ENCODE measurements at regions not wholly inside any gene's neighbourhood (a gene's known extent, or its start where the extent isn't known, plus 50 kb on each side); places are given as distances from the start of the nearest gene placed in this dataset.
"Not testable (repeated sequence)": the region's sequence is repeated elsewhere in the genome, so short reads cannot be mapped to it uniquely, and the experiment has no call there.

DNA sequence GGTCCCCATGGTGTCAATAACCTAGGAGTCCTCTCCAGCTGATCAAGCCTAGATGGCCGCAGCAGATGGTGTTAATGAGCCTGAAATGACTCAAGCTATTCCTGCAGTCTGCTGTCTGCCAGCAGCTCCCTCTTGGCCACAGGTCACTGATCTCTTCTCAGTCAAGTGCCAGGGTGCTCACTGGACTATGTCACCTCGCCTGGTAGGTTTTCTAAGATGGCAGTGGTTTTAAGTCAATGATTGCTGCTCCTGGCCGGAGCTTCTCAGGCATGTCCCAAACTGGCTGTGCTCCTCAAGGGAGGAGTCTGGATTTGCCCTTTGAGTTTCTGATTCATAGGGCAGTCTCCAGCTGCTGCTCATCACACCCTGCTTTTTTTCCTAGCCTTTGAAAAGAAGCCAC is 58.6 kb upstream of the SHISA6 start:
- DNase-seq (ENCODE audit: low spot score), result no peak
- TF ChIP-seq, protein P1, sequence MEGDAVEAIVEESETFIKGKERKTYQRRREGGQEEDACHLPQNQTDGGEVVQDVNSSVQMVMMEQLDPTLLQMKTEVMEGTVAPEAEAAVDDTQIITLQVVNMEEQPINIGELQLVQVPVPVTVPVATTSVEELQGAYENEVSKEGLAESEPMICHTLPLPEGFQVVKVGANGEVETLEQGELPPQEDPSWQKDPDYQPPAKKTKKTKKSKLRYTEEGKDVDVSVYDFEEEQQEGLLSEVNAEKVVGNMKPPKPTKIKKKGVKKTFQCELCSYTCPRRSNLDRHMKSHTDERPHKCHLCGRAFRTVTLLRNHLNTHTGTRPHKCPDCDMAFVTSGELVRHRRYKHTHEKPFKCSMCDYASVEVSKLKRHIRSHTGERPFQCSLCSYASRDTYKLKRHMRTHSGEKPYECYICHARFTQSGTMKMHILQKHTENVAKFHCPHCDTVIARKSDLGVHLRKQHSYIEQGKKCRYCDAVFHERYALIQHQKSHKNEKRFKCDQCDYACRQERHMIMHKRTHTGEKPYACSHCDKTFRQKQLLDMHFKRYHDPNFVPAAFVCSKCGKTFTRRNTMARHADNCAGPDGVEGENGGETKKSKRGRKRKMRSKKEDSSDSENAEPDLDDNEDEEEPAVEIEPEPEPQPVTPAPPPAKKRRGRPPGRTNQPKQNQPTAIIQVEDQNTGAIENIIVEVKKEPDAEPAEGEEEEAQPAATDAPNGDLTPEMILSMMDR (IDR thresholded peaks at IDR 0.05; ENCODE audit: borderline replicate concordance, control extremely low read depth, extremely low read depth, insufficient read depth, missing control alignments), result no peak
- in situ Hi-C loops (cut with MboI; ENCODE audit: low sequenced_read_pairs, unreplicated experiment), result no loop called here

- TF ChIP-seq, protein P1 (IDR thresholded peaks at IDR 0.05; ENCODE audit: borderline replicate concordance, control extremely low read depth, extremely low read depth, insufficient read depth, missing control alignments), result no peak
- in situ Hi-C loops (cut with MboI; ENCODE audit: low sequenced_read_pairs, unreplicated experiment), result no loop called here
These were observed 62.4 kb upstream of the SHISA6 start for GRCh38 chr17:11178581-11178980.

GRCh38 chr17:11177340-11177739 is 63.7 kb upstream of the SHISA6 start:
- in situ Hi-C loops (cut with MboI; ENCODE audit: low sequenced_read_pairs, unreplicated experiment), result no loop called here
- TF ChIP-seq, protein P1 (IDR thresholded peaks at IDR 0.05; ENCODE audit: borderline replicate concordance, control extremely low read depth, extremely low read depth, insufficient read depth, missing control alignments), result no peak
- DNase-seq (ENCODE audit: low spot score), result no peak

More at GRCh38 chr17:11178581-11178980, 62.4 kb upstream of the SHISA6 start:
- DNase-seq (ENCODE audit: low spot score), result no peak

DNA sequence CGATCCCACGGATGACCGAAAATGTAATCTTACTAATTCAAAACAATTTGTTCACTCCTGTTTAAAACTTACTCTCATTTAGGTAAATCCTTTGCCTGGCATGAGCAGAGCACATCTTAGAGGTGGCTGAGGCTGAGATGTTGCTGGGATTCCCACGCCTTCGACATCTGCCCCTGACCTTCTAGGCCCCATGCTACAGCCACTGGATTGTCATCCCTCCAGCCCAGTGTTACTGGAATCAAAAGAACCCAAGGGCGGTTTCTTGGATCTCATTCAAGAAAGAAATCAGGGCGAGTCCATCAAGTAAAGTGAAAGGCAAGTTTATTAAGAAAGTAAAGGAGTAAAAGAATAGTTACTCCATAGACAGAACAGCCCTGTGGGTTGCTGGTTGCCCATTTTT is 64.5 kb upstream of the SHISA6 start:
- TF ChIP-seq, protein P1 (IDR thresholded peaks at IDR 0.05; ENCODE audit: borderline replicate concordance, control extremely low read depth, extremely low read depth, insufficient read depth, missing control alignments), result no peak

DNA sequence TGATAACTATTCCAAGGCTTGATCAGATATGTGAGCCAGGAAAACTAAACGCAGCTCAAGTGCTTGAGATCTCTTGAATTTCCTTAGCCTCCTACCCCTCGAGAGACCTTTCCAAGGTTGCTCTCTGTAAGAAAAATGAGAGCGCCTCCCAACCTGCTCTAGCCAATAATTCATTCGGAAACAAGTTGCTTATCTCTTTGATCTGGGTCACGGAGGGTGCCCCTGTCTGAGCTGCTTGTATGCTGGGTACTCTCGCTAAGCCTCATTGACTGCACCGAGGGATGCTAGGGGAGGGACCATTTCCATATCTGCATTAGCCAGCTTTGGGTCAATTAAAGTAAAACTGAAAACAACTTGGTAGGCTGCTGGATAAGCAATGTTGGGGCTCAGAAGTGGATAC is 70.1 kb upstream of the SHISA6 start:
- in situ Hi-C loops (cut with MboI; ENCODE audit: low sequenced_read_pairs, unreplicated experiment), result no loop called here
- TF ChIP-seq, protein P1 (IDR thresholded peaks at IDR 0.05; ENCODE audit: borderline replicate concordance, control extremely low read depth, extremely low read depth, insufficient read depth, missing control alignments), result no peak
- DNase-seq (ENCODE audit: low spot score), result no peak

More for the DNA sequence above, 64.5 kb upstream of the SHISA6 start:
- in situ Hi-C loops (cut with MboI; ENCODE audit: low sequenced_read_pairs, unreplicated experiment), result no loop called here
- DNase-seq (ENCODE audit: low spot score), result no peak

DNA sequence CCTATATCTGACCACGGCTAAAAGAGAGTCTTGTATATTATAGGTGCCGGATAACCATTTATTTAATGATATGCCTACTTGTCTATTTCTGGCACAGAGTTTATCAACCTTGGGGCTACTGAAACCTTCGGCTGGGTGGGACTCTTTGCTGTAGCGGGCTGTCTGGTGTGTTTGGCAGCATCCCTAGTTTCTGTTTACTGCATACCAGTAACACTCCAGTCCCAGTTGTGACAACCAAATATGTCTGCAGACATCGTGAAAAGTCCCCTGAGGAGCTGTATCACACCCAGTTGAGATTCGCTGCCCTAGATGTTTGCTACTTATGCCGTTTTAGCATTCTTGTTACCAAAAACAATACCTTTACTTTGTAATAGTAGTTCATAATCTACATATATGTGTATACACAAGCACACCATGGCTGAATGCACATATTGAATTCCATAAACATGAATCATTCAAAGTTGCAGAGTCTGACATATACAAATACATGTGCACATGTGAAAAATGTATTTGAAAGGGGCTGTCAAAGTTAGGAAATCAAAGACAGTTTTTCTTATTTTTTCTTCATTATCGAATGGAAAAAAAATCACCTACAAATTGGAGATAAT is 89.1 kb upstream of the SHISA6 start:
- no peak for DNase-seq (ENCODE audit: low spot score)
- in situ Hi-C loops (cut with MboI; ENCODE audit: low sequenced_read_pairs, unreplicated experiment), result no loop called here
- TF ChIP-seq, protein P1 (IDR thresholded peaks at IDR 0.05; ENCODE audit: borderline replicate concordance, control extremely low read depth, extremely low read depth, insufficient read depth, missing control alignments), result no peak

GRCh38 chr17:11150906-11151511 is 90.0 kb upstream of the SHISA6 start:
- DNase-seq (ENCODE audit: low spot score); in situ Hi-C loops (cut with MboI; ENCODE audit: low sequenced_read_pairs, unreplicated experiment): not testable (repeated sequence)
